ENCODE measurements at regions not wholly inside any gene's neighbourhood (a gene's known extent, or its start where the extent isn't known, plus 50 kb on each side); places are given as distances from the start of the nearest gene placed in this dataset.

DNA sequence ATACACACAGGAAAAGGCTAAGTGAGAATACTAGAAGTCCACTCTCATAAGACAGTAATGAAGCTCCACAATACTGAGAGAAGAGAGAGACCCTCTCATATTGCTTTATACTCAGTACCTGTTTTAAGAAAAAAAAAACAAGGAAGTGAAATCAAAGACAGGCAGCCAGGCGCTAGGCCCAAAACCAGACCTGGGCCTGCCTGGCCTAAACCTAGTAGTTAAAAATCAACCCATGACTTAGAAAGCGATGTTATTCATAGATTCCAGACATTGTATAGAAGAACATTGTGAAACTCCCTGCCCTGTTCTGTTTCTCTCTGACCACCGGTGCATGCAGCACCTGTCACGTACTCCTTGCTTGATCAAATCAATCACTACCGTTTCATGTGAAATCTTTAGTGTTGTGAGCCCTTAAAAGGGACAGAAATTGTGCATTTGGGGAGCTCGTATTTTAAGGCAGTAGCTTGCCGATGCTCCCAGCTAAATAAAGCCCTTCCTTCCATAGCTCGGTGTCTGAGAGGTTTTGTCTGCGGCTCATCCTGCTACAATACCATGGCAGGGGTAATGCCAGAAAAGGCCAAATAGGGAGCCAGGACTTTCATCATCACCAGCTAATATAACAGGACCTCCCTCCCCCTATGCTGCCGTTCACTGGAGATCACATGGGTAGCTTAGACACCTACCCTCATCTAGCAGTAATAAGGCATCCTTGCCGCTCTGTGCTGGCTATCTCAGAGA is 1294.1 kb downstream of the NSUN3 start:
- TF ChIP-seq, protein P1, sequence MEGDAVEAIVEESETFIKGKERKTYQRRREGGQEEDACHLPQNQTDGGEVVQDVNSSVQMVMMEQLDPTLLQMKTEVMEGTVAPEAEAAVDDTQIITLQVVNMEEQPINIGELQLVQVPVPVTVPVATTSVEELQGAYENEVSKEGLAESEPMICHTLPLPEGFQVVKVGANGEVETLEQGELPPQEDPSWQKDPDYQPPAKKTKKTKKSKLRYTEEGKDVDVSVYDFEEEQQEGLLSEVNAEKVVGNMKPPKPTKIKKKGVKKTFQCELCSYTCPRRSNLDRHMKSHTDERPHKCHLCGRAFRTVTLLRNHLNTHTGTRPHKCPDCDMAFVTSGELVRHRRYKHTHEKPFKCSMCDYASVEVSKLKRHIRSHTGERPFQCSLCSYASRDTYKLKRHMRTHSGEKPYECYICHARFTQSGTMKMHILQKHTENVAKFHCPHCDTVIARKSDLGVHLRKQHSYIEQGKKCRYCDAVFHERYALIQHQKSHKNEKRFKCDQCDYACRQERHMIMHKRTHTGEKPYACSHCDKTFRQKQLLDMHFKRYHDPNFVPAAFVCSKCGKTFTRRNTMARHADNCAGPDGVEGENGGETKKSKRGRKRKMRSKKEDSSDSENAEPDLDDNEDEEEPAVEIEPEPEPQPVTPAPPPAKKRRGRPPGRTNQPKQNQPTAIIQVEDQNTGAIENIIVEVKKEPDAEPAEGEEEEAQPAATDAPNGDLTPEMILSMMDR (IDR thresholded peaks at IDR 0.05): no peak
- no peak overlapping the region for H3K27ac ChIP-seq
- DNase-seq (ENCODE audit: low spot score): no peak
- H3K4me3 ChIP-seq: no peak overlapping the region

DNA sequence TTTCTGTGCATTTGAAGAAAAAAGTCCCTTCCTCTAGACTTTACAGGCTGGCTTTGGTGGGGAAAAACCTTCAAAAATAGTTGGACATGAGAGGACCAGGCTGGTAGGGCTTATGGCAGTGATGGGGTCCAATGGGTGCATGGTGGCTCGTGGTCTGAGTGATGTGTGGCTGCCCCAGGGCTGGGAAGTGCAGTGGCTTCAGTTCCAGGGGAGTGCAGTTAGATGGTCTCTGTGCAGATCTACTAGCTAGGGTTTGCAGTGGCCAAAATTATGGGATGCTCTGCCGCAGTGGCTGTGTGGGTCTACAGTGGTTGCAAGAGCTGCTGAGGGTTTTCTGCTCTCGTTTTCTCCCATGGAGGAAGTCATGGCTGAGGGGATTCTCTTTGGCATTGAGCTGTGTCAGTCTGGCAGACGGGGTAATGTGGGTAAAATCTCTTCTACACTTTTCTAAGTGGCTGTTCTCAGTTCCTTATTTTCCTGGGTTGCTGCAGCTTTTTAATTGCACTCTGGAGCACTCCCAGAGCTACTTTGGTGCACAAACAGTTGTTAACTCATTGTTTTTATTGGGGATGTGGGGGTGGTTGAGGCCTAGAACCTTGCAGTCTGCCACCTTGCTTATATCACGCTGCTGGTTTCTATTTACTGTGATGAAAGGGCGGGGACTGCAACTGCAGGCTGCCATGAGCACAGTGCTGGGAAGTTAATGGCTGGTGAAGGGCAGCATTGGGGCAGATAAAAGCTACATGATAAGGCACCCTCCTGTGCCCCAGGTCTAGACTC is 1324.6 kb downstream of the NSUN3 start:
- H3K27ac ChIP-seq: no peak overlapping the region
- DNase-seq (ENCODE audit: low spot score): no peak

DNA sequence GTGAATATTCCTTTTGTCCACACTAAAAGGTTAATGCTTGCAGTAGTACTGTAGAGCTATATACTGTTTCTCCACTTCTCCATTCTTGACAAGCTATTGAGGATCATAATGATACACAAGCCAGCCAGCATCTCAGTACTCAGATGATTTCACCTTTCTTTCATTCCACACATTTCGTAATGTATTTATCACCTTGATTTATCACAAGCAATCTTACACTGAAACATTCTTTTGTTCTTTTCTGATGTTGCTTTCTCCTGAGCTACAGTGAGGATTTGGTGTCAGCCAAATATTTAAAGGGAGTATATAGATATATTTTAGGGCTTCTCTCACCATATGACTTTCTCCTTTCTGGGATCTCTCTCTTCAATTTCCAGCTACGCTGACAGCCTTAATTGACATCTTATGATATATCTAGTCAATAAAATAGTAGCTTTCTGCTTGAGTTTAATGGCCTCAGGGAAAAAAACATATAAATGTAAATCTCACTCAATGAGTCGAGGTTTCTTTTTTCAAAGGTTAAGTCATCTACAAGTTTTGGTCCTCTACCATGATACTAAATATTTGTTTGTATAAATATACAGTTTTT is 1327.0 kb downstream of the NSUN3 start:
- TF ChIP-seq, protein P1 (IDR thresholded peaks at IDR 0.05): no peak
- no peak overlapping the region for H3K27ac ChIP-seq
- no peak overlapping the region for H3K4me3 ChIP-seq
- DNase-seq (ENCODE audit: low spot score): no peak

More for the DNA sequence above, 1324.6 kb downstream of the NSUN3 start:
- TF ChIP-seq, protein P1 (IDR thresholded peaks at IDR 0.05): no peak
- no peak overlapping the region for H3K4me3 ChIP-seq

DNA sequence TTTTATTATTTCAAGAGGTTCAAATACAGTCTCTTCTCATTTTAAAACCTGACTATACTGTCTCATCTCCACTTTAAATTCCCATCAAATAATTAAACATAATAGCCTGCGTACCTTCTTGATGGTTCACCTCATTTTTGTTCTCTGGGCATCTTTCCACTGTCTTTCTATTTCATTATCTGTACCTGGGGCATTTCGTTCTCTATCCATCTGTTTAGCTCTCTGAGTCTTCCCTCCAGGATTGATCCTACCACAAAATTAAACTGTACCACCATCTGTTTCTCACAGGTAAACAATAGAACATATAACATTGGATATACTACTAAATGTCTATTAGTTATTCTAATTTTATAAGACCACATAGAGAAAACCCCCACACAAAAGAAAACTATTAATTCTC is 1331.4 kb downstream of the NSUN3 start:
- TF ChIP-seq, protein P1 (IDR thresholded peaks at IDR 0.05): no peak

DNA sequence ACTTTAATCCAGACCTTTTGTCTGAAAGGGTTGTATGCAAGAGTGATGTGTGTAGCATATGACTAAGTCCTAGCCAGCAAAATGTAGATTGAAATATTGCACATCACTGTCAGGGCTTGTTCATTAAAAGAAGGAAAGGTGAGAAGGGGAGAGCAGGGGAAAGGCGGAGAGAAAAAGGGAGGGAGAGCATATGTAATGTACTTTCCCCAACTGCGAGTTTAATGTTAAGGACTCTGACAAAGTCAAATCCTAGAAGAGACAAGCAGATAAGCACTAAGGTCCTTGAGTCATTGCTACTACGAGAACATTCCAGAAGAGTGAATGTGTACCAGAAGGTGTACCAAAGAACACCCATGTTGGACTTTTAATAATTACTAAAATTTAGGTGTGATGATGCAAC is 1336.7 kb downstream of the NSUN3 start:
- Histone ChIP-seq H3K4me3 (no peak overlapping the region), H3K27ac (no peak overlapping the region)
- DNase-seq (ENCODE audit: low spot score): no peak
- TF ChIP-seq, protein P1 (IDR thresholded peaks at IDR 0.05): no peak

More for the DNA sequence above, 1331.4 kb downstream of the NSUN3 start:
- Histone ChIP-seq H3K4me3 (no peak overlapping the region), H3K27ac (no peak overlapping the region)
- DNase-seq (ENCODE audit: low spot score): no peak

DNA sequence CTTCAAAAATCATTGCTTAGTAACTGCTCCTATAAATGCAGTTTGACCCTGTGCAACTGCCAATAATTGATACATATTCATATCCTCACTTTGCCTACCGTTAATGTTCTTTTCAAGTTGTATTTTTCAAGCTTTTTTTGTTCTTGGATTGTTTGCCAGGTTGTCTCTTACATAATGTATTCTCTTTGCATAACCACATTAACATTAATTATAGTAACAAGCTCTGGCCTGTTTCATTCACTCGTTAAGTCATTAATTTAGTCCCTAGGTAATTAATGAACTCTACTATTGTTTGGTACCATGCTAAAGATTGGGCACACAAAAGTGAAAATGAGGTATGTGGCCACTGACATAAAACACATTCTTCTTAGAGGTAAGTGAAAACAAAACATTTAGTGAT is 1338.8 kb downstream of the NSUN3 start:
- no peak for DNase-seq (ENCODE audit: low spot score)
- TF ChIP-seq, protein P1 (IDR thresholded peaks at IDR 0.05): no peak
- Histone ChIP-seq H3K27ac (no peak overlapping the region), H3K4me3 (no peak overlapping the region)

All from coronary artery (tissue), 2 donors.